ENCODE measurements at regions not wholly inside any gene's neighbourhood (a gene's known extent, or its start where the extent isn't known, plus 50 kb on each side); places are given as distances from the start of the nearest gene placed in this dataset.

DNA sequence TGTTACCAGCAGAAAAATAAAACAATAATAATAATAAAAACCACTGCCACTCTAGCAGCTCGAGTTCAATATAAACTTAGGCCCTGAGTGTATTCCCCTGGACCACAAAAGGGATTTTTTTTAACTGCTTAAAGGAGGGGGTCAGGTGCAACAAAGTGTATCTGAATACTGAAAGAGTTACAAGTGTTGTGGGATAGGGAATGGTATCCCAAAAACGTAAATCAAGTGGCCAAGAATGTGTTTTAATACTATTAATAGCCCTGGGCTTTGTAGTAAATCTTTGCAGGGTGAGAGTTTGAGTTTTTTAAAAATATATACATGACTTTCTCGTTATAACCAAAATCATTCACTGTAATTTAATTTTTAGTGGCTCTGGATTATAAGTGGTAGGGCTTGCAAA lies 860.1 kb upstream of the INTU start:
- H3K36me3 ChIP-seq (ENCODE audit: insufficient read depth, insufficient read length, low read length), result no peaks in the 10 kb centered on the region
- DNase-seq (ENCODE audit: low read depth, low spot score), result no peak

DNA sequence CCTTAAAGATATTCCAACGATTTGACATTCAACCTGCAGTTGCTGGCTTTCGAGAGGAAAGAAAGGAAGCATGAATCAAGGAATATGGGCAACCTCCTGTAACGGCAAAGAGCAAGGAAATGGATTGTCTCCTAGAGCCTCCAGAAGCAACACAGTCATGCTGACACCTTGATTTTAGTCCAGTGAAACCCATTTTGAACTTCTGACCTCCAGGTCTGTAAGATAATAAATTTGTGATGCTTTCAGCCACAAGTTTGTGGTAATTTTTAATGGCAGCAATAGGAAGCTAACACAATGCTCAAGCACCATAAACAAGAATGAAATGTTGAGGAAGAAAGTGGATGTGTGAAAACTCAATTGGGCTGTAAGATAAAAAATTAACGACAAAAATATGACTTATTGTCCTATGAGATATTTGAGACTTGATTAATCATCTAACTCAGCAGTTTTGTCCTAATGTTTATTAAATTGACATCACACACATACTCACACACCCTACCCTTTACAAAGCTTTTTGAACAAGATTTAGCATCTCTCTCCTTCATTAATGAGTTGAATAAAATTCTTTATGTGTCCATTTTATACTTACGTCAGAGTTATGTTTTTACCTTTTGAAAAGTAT lies 857.2 kb upstream of the INTU start:
- no peaks in the 10 kb centered on the region for H3K4me1 ChIP-seq (ENCODE audit: insufficient read depth, insufficient read length)
- H3K9ac ChIP-seq (ENCODE audit: insufficient read length, low read depth), result no peak overlapping the region
- no peak overlapping the region for H3K4me3 ChIP-seq (ENCODE audit: insufficient read length, low read depth)
- no peak for DNase-seq (ENCODE audit: low read depth, low spot score)
- no peaks in the 10 kb centered on the region for H3K27me3 ChIP-seq (ENCODE audit: insufficient read depth, insufficient read length)
- H3K36me3 ChIP-seq (ENCODE audit: insufficient read depth, insufficient read length, low read length), result no peaks in the 10 kb centered on the region
- H3K9me3 ChIP-seq (ENCODE audit: insufficient read depth, low read length), result no peaks in the 10 kb centered on the region
- TF ChIP-seq SUZ12 (IDR thresholded peaks at IDR 0.05; ENCODE audit: extremely low read depth, insufficient read depth, insufficient read length), result no peak

More for the DNA sequence above, 860.1 kb upstream of the INTU start:
- H3K4me3 ChIP-seq (ENCODE audit: insufficient read length, low read depth), result no peak overlapping the region
- H3K4me1 ChIP-seq (ENCODE audit: insufficient read depth, insufficient read length), result no peaks in the 10 kb centered on the region
- no peaks in the 10 kb centered on the region for H3K27me3 ChIP-seq (ENCODE audit: insufficient read depth, insufficient read length)
- no peak overlapping the region for H3K9ac ChIP-seq (ENCODE audit: insufficient read length, low read depth)
- TF ChIP-seq ZNF274 (IDR thresholded peaks at IDR 0.05; ENCODE audit: low read depth, low read length), result no peak
- no peak for TF ChIP-seq YY1 (IDR thresholded peaks at IDR 0.05; ENCODE audit: insufficient read depth, insufficient read length)
- no peak for TF ChIP-seq SUZ12 (IDR thresholded peaks at IDR 0.05; ENCODE audit: extremely low read depth, insufficient read depth, insufficient read length)
- H3K9me3 ChIP-seq (ENCODE audit: insufficient read depth, low read length), result no peaks in the 10 kb centered on the region

DNA sequence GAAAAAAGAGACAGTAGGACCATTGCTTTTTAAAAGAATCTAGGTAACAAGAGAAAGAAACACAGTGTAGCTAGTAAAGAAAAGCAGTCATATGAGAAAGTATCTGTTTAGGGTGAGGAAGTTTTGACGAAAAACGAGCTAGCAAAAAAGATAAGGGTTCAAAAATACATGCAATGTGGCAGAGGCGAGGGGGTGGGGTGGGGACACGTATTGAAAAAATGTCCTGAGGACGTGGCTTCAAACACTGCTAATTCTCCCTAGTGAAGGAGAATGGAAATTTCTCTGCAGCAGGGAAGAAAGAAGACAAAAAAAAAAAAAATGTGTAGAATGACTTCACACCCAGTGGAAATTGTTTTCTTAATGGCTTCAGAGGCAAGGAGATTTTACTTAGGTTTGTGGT lies 856.4 kb upstream of the INTU start:
- DNase-seq (ENCODE audit: low read depth, low spot score), result no peak
- TF ChIP-seq SUZ12 (IDR thresholded peaks at IDR 0.05; ENCODE audit: extremely low read depth, insufficient read depth, insufficient read length) (no peak), YY1 (IDR thresholded peaks at IDR 0.05; ENCODE audit: insufficient read depth, insufficient read length) (no peak), ZNF274 (IDR thresholded peaks at IDR 0.05; ENCODE audit: low read depth, low read length) (no peak)
- H3K27me3 ChIP-seq (ENCODE audit: insufficient read depth, insufficient read length), result no peaks in the 10 kb centered on the region
- H3K9me3 ChIP-seq (ENCODE audit: insufficient read depth, low read length), result no peaks in the 10 kb centered on the region
- H3K9ac ChIP-seq (ENCODE audit: insufficient read length, low read depth), result no peak overlapping the region
- H3K4me3 ChIP-seq (ENCODE audit: insufficient read length, low read depth), result no peak overlapping the region
- no peaks in the 10 kb centered on the region for H3K4me1 ChIP-seq (ENCODE audit: insufficient read depth, insufficient read length)
- no peaks in the 10 kb centered on the region for H3K36me3 ChIP-seq (ENCODE audit: insufficient read depth, insufficient read length, low read length)

DNA sequence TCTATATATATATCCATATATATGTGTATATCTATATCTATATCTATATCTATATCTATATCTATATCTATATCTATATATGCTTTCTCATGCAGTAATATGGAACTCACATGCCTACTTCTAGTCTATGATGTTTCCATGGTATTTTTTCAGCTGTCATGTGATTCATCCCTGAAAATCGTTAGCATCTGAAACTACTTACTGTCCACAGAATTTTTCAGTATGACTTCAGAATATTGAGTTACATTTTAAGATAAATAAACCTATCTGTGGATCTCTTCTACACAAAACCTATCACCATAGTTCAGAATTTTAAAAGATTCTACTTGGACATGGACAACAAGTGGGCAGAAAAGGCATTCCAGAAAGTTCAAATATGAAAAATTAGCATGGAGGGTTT lies 855.1 kb upstream of the INTU start:
- Histone ChIP-seq H3K9me3 (ENCODE audit: insufficient read depth, low read length) (no peaks in the 10 kb centered on the region), H3K27me3 (ENCODE audit: insufficient read depth, insufficient read length) (no peaks in the 10 kb centered on the region), H3K36me3 (ENCODE audit: insufficient read depth, insufficient read length, low read length) (no peaks in the 10 kb centered on the region), H3K4me1 (ENCODE audit: insufficient read depth, insufficient read length) (no peaks in the 10 kb centered on the region), H3K9ac (ENCODE audit: insufficient read length, low read depth) (no peak overlapping the region), H3K4me3 (ENCODE audit: insufficient read length, low read depth) (no peak overlapping the region)
- no peak for TF ChIP-seq SUZ12 (IDR thresholded peaks at IDR 0.05; ENCODE audit: extremely low read depth, insufficient read depth, insufficient read length)
- DNase-seq (ENCODE audit: low read depth, low spot score), result no peak

DNA sequence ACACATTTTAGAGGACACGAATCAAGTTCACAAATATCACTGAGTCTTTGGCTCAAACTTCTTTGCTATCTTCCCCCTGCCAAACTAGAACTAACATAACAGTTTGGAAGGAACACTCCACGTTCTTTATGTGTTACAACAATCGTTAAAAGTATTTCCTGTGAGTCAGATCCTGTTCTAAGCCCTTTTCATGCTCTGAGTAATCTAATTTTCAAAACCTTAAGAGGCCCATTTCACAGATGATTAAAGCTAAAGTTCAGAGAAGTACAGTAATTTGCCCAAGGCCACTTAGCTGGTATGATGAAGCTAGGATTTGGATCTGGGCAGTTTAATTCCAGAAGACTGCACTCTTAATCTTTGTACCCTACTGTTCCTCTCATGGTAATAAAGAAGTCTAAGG lies 854.4 kb upstream of the INTU start:
- Histone ChIP-seq H3K27me3 (ENCODE audit: insufficient read depth, insufficient read length) (no peaks in the 10 kb centered on the region), H3K9me3 (ENCODE audit: insufficient read depth, low read length) (no peaks in the 10 kb centered on the region), H3K4me1 (ENCODE audit: insufficient read depth, insufficient read length) (no peaks in the 10 kb centered on the region), H3K4me3 (ENCODE audit: insufficient read length, low read depth) (no peak overlapping the region), H3K9ac (ENCODE audit: insufficient read length, low read depth) (no peak overlapping the region), H3K36me3 (ENCODE audit: insufficient read depth, insufficient read length, low read length) (no peaks in the 10 kb centered on the region)
- DNase-seq (ENCODE audit: low read depth, low spot score), result no peak
- TF ChIP-seq ZNF274 (IDR thresholded peaks at IDR 0.05; ENCODE audit: low read depth, low read length) (no peak), YY1 (IDR thresholded peaks at IDR 0.05; ENCODE audit: insufficient read depth, insufficient read length) (no peak), SUZ12 (IDR thresholded peaks at IDR 0.05; ENCODE audit: extremely low read depth, insufficient read depth, insufficient read length) (no peak)

DNA sequence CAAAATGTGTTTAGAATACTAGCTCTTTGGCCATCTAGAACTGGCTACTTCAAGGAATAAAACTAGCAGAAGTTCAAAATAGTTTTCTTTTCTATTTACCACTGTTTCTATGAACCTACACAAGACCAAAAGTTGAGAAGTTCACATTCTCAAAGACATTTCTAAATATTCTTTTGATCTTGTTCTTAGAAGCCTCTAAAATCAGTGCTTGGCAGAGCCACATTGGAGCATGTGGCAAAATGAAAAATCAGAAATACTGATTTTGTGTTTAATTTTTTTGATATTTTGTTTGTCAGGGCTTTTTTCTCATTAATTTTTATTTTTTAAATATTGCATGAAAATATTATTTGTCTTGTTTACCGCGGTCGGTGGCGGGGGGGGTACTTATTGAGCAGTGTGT lies 853.8 kb upstream of the INTU start:
- no peaks in the 10 kb centered on the region for H3K4me1 ChIP-seq (ENCODE audit: insufficient read depth, insufficient read length)
- H3K9ac ChIP-seq (ENCODE audit: insufficient read length, low read depth), result no peak overlapping the region
- H3K36me3 ChIP-seq (ENCODE audit: insufficient read depth, insufficient read length, low read length), result no peaks in the 10 kb centered on the region
- TF ChIP-seq ZNF274 (IDR thresholded peaks at IDR 0.05; ENCODE audit: low read depth, low read length) (no peak), YY1 (IDR thresholded peaks at IDR 0.05; ENCODE audit: insufficient read depth, insufficient read length) (no peak), SUZ12 (IDR thresholded peaks at IDR 0.05; ENCODE audit: extremely low read depth, insufficient read depth, insufficient read length) (no peak)
- no peaks in the 10 kb centered on the region for H3K9me3 ChIP-seq (ENCODE audit: insufficient read depth, low read length)
- no peak overlapping the region for H3K4me3 ChIP-seq (ENCODE audit: insufficient read length, low read depth)
- H3K27me3 ChIP-seq (ENCODE audit: insufficient read depth, insufficient read length), result no peaks in the 10 kb centered on the region
- DNase-seq (ENCODE audit: low read depth, low spot score), result no peak

DNA sequence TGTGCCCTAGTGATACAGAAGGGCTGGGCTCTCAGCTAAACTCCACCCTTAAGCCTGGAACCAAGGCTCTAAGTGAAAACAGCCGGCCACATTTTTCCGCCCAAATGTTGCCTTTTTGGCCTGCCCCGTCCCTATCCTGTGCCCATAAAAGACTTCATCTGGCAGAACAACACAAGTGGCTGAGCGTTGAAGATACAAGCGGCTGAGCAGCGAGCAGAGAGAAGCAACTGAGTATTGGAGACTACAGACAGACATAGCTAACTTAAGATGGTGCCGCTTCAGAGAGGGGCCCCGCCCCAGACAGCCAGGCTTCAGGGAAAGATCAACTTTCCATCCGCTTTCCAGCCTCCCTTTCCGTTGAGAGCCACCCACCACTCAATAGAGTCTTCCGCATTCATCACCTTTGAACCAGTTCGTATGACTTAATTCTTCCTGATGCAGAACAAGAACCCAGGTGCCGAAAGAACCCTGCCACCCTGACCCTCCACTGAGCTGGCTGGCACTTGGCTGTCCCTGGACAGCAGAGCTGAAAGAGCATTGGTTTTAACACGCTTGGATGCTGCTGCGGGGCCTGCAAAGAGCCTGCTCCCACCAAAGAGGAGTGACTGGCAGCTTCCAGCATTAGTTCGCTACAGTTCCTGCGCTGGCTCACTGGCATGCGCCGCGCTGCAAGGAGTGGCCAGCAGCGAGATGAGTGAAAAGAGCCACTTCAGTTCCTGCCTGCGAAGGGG lies 853.2 kb upstream of the INTU start:
- Histone ChIP-seq H3K9ac (ENCODE audit: insufficient read length, low read depth) (no peak overlapping the region), H3K36me3 (ENCODE audit: insufficient read depth, insufficient read length, low read length) (no peaks in the 10 kb centered on the region), H3K9me3 (ENCODE audit: insufficient read depth, low read length) (no peaks in the 10 kb centered on the region), H3K27me3 (ENCODE audit: insufficient read depth, insufficient read length) (no peaks in the 10 kb centered on the region), H3K4me1 (ENCODE audit: insufficient read depth, insufficient read length) (no peaks in the 10 kb centered on the region), H3K4me3 (ENCODE audit: insufficient read length, low read depth) (no peak overlapping the region)
- TF ChIP-seq YY1 (IDR thresholded peaks at IDR 0.05; ENCODE audit: insufficient read depth, insufficient read length) (no peak), SUZ12 (IDR thresholded peaks at IDR 0.05; ENCODE audit: extremely low read depth, insufficient read depth, insufficient read length) (no peak)
- no peak for DNase-seq (ENCODE audit: low read depth, low spot score)
